Retinal pigment epithelial cell (primary cell): ENCODE measurements at regions not wholly inside any gene's neighbourhood (a gene's known extent, or its start where the extent isn't known, plus 50 kb on each side); places are given as distances from the start of the nearest gene placed in this dataset.

ENCODE experiments used
- DNase-seq: peaks from one replicate; pipeline ENCODE4 v3.0.0-alpha.2; 2010; ENCODE audit warnings: low read depth
- H3K4me3 ChIP-seq: 2 replicates; pipeline ENCODE4 v1.5.1; 2011; ENCODE audit warnings: mild to moderate bottlenecking, low read length, control low read depth, moderate library complexity
- CTCF ChIP-seq: conservative IDR thresholded peaks from 2 replicates; pipeline ENCODE4 v1.5.1; 2011; ENCODE audit warnings: low read depth, low read length, control low read depth, inconsistent platforms

- TF ChIP-seq CTCF, result no peak
- DNase-seq, result no peak
- no peak overlapping the region for H3K4me3 ChIP-seq
Observed at GRCh38 chr15:45948181-45948621, 313.4 kb downstream of the SQOR start.

- no peak for DNase-seq
- H3K4me3 ChIP-seq, result no peak overlapping the region
- no peak for TF ChIP-seq CTCF
Observed at GRCh38 chr15:45958924-45959323, 324.1 kb downstream of the SQOR start.

- H3K4me3 ChIP-seq, result no peak overlapping the region
- TF ChIP-seq CTCF, result no peak
- no peak for DNase-seq
Observed at GRCh38 chr15:45962733-45963132, 327.9 kb downstream of the SQOR start.

- DNase-seq, result no peak
- H3K4me3 ChIP-seq, result no peak overlapping the region
- TF ChIP-seq CTCF, result no peak
Observed at GRCh38 chr15:45970542-45970941, 335.7 kb downstream of the SQOR start.

- no peak for DNase-seq
- TF ChIP-seq CTCF, result no peak
- H3K4me3 ChIP-seq, result no peak overlapping the region
Observed at GRCh38 chr15:45980366-45980765, 345.5 kb downstream of the SQOR start.

- DNase-seq, result no peak
- no peak for TF ChIP-seq CTCF
- H3K4me3 ChIP-seq, result no peak overlapping the region
Observed at GRCh38 chr15:45981625-45982024, 346.8 kb downstream of the SQOR start.

GRCh38 chr15:45991863-45992262 lies 357.0 kb downstream of the SQOR start:
- no peak for TF ChIP-seq CTCF
- DNase-seq, result no peak
- no peak overlapping the region for H3K4me3 ChIP-seq
